ENCODE measurements at regions not wholly inside any gene's neighbourhood (a gene's known extent, or its start where the extent isn't known, plus 50 kb on each side); places are given as distances from the start of the nearest gene placed in this dataset.
"Not testable (repeated sequence)": the region's sequence is repeated elsewhere in the genome, so short reads cannot be mapped to it uniquely, and the experiment has no call there.

- peaks cover 16% of the 10 kb centered on the region for H3K4me1 Mint-ChIP-seq (ENCODE audit: insufficient read depth, unreplicated experiment)
- no peak for TF ChIP-seq CTCF (IDR thresholded peaks at IDR 0.05; ENCODE audit: unreplicated experiment)
- no peaks in the 10 kb centered on the region for H3K36me3 Mint-ChIP-seq (ENCODE audit: insufficient read depth, unreplicated experiment)
- no TSS peak for BruUV-seq (replicated peaks)
- H3K4me3 Mint-ChIP-seq (ENCODE audit: unreplicated experiment), result no peak overlapping the region
- no peak overlapping the region for H3K27ac Mint-ChIP-seq (ENCODE audit: low read depth, unreplicated experiment)
- H3K27me3 Mint-ChIP-seq (ENCODE audit: insufficient read depth, unreplicated experiment), result no peaks in the 10 kb centered on the region
- ChIA-PET POLR2A (interaction anchor here (0.5 kb wide), 1 partner anchor 127 kb away, joined by 3 read pairs; no protein-coding TSS in a partner anchor), CTCF (interaction anchor here (0.6 to 1.3 kb wide), 2 partner anchors 8 to 828 kb away, joined by 3 to 4 read pairs; no protein-coding TSS in a partner anchor)
- peaks cover 11% of the 10 kb centered on the region for H3K9me3 Mint-ChIP-seq (ENCODE audit: unreplicated experiment)
- intact Hi-C loops (cut with micrococcal nuclease), result no loop called here
- DNase-seq (ENCODE audit: unreplicated experiment), result no peak
Measured at GRCh38 chr5:158588617-158589016, 511.1 kb downstream of the EBF1 start.

- H3K4me1 Mint-ChIP-seq (ENCODE audit: insufficient read depth, unreplicated experiment), result peaks cover 7% of the 10 kb centered on the region
- DNase-seq (ENCODE audit: unreplicated experiment), result no peak
- ChIA-PET CTCF (interaction anchor here (0.7 kb wide), 2 partner anchors 203 to 389 kb away, joined by 3 to 4 read pairs; no protein-coding TSS in a partner anchor), POLR2A (no interaction called here)
- H3K27ac Mint-ChIP-seq (ENCODE audit: low read depth, unreplicated experiment), result no peak overlapping the region
- intact Hi-C loops (cut with micrococcal nuclease), result no loop called here
- BruUV-seq (replicated peaks), result no TSS peak
- no peak for TF ChIP-seq CTCF (IDR thresholded peaks at IDR 0.05; ENCODE audit: unreplicated experiment)
- H3K36me3 Mint-ChIP-seq (ENCODE audit: insufficient read depth, unreplicated experiment), result no peaks in the 10 kb centered on the region
- H3K9me3 Mint-ChIP-seq (ENCODE audit: unreplicated experiment), result peaks cover 11% of the 10 kb centered on the region
- no peaks in the 10 kb centered on the region for H3K27me3 Mint-ChIP-seq (ENCODE audit: insufficient read depth, unreplicated experiment)
- H3K4me3 Mint-ChIP-seq (ENCODE audit: unreplicated experiment), result no peak overlapping the region
Measured at GRCh38 chr5:158586054-158586453, 513.7 kb downstream of the EBF1 start.

- H3K27ac Mint-ChIP-seq (ENCODE audit: low read depth, unreplicated experiment); CTCF ChIA-PET; H3K27me3 Mint-ChIP-seq (ENCODE audit: insufficient read depth, unreplicated experiment); BruUV-seq (replicated peaks); DNase-seq (ENCODE audit: unreplicated experiment); H3K4me1 Mint-ChIP-seq (ENCODE audit: insufficient read depth, unreplicated experiment); intact Hi-C loops (cut with micrococcal nuclease); H3K4me3 Mint-ChIP-seq (ENCODE audit: unreplicated experiment); POLR2A ChIA-PET; H3K36me3 Mint-ChIP-seq (ENCODE audit: insufficient read depth, unreplicated experiment): not testable (repeated sequence)
- H3K9me3 Mint-ChIP-seq (ENCODE audit: unreplicated experiment), result peaks cover 21% of the 10 kb centered on the region
Measured at GRCh38 chr5:158582669-158583068, 517.0 kb downstream of the EBF1 start.

GRCh38 chr5:158573829-158574228 lies 525.9 kb downstream of the EBF1 start:
- intact Hi-C loops (cut with micrococcal nuclease), result no loop called here
- Mint-ChIP-seq H3K4me3 (ENCODE audit: unreplicated experiment) (no peak overlapping the region), H3K36me3 (ENCODE audit: insufficient read depth, unreplicated experiment) (no peaks in the 10 kb centered on the region), H3K9me3 (ENCODE audit: unreplicated experiment) (peaks cover 3% of the 10 kb centered on the region), H3K4me1 (ENCODE audit: insufficient read depth, unreplicated experiment) (no peaks in the 10 kb centered on the region), H3K27me3 (ENCODE audit: insufficient read depth, unreplicated experiment) (no peaks in the 10 kb centered on the region), H3K27ac (ENCODE audit: low read depth, unreplicated experiment) (no peak overlapping the region)
- ChIA-PET CTCF (no interaction called here), POLR2A (no interaction called here)
- no peak for TF ChIP-seq CTCF (IDR thresholded peaks at IDR 0.05; ENCODE audit: unreplicated experiment)
- no TSS peak for BruUV-seq (replicated peaks)
- no peak for DNase-seq (ENCODE audit: unreplicated experiment)

GRCh38 chr5:158570502-158570901 lies 529.2 kb downstream of the EBF1 start:
- ChIA-PET POLR2A (no interaction called here), CTCF (interaction anchor here (0.7 kb wide), 1 partner anchor 18 kb away, joined by 3 read pairs; no protein-coding TSS in a partner anchor)
- no peak overlapping the region for H3K27ac Mint-ChIP-seq (ENCODE audit: low read depth, unreplicated experiment)
- no peak for TF ChIP-seq CTCF (IDR thresholded peaks at IDR 0.05; ENCODE audit: unreplicated experiment)
- H3K9me3 Mint-ChIP-seq (ENCODE audit: unreplicated experiment), result no peaks in the 10 kb centered on the region
- H3K36me3 Mint-ChIP-seq (ENCODE audit: insufficient read depth, unreplicated experiment), result no peaks in the 10 kb centered on the region
- no TSS peak for BruUV-seq (replicated peaks)
- intact Hi-C loops (cut with micrococcal nuclease), result no loop called here
- no peak overlapping the region for H3K4me3 Mint-ChIP-seq (ENCODE audit: unreplicated experiment)
- H3K27me3 Mint-ChIP-seq (ENCODE audit: insufficient read depth, unreplicated experiment), result no peaks in the 10 kb centered on the region
- no peak for DNase-seq (ENCODE audit: unreplicated experiment)
- H3K4me1 Mint-ChIP-seq (ENCODE audit: insufficient read depth, unreplicated experiment), result no peaks in the 10 kb centered on the region
